ENCODE measurements at regions not wholly inside any gene's neighbourhood (a gene's known extent, or its start where the extent isn't known, plus 50 kb on each side); places are given as distances from the start of the nearest gene placed in this dataset.
A peak's percentile ranks its signal among the peaks of the same experiment; 100 is the strongest.

DNA sequence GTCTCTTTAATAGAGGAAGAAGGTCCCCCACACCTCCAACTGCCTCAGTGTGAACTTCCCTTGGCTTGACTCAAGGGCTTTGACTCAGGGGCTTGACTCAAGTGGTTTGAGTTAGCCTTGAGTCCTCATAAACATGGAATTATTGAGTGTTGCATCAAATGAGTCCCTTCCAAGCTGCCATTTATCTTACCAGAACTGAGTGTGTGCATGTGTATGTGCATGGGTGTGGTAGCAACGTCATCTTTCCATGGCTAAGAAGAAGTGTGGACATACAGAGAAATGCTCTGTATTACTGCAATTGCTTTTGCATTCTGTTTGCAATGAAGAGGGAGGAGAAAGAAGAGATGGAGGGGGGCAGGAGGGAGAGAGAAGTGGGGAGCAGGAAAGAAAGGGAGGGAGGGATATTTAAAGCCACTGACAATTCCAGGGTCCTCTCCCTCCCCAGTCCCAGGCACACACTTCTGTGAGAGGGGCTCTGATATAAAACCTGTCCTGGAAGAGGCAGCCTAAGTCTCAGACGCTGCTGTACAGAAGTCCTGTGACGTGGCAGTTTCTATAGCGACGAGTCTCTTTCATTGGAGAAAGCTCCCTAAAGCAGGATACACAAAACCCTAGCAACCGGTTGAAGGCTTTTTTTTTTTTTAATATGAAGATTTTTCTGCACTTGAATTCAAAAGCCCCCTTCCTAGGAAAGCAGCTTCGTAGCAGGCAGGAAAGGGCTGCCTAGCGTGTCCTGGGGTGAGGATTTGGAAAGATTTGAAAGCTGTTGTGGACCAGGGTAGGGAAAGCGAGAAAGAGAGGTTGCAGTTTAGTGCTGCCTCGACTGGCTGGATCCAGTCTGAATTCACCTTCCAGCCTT, 93.3 kb upstream of the MAP1B start:
- TF ChIP-seq, protein P1, sequence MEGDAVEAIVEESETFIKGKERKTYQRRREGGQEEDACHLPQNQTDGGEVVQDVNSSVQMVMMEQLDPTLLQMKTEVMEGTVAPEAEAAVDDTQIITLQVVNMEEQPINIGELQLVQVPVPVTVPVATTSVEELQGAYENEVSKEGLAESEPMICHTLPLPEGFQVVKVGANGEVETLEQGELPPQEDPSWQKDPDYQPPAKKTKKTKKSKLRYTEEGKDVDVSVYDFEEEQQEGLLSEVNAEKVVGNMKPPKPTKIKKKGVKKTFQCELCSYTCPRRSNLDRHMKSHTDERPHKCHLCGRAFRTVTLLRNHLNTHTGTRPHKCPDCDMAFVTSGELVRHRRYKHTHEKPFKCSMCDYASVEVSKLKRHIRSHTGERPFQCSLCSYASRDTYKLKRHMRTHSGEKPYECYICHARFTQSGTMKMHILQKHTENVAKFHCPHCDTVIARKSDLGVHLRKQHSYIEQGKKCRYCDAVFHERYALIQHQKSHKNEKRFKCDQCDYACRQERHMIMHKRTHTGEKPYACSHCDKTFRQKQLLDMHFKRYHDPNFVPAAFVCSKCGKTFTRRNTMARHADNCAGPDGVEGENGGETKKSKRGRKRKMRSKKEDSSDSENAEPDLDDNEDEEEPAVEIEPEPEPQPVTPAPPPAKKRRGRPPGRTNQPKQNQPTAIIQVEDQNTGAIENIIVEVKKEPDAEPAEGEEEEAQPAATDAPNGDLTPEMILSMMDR (IDR thresholded peaks at IDR 0.05): no peak

DNA sequence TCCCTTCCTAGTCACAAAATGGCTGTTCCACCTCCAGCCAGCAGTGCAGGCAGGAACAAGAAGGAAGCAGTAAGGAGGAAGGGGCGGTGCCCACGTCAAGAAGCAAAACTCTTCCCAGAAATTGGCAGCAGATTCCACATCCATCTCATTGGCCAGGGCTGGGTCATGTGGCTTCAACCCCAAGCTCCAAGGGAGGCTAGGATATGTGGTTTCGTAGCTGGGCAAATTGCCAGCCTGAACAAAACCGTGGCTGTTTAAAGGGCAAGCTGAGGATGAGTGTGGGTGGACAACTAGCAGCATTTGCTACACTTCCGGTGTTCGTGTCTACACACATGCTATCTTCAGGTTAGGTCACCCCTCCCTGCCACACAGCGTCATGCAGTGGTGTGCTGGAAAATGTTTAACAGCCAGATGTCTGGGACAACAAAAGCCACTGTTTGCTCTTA, 92.1 kb upstream of the MAP1B start:
- TF ChIP-seq, protein P1 (IDR thresholded peaks at IDR 0.05): no peak

DNA sequence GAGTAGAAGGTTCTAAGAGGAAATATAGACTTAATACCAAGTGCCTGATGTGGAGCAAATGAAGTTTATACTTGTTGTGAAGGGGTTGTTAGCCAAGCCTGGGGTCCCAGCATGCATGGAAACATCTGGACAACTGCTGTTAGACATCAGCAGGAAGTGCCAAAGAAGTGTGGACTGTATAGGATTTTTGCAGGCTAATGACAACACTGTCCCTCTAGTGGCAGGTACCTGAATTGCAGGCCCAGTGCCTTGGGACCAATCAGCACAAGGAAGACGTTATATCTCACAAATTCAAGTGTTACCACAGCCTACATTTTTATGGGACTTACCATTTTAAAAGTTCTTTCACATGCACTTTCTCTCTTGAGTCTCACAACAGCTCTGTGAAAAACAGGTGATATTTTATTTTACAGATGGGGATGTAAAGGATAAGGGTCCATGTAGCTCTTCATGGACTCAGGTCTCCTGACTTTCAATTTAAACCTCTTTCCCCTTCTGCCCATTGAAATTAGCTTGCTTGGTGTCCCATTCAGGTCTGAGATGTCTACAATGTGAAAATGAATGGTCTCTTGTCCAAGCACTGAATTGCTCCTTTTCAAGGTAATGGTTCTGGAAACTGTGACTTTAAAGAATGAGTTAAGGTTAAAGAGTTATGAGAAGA, 89.0 kb upstream of the MAP1B start:
- TF ChIP-seq, protein P1 (IDR thresholded peaks at IDR 0.05): peak; percentile 98

DNA sequence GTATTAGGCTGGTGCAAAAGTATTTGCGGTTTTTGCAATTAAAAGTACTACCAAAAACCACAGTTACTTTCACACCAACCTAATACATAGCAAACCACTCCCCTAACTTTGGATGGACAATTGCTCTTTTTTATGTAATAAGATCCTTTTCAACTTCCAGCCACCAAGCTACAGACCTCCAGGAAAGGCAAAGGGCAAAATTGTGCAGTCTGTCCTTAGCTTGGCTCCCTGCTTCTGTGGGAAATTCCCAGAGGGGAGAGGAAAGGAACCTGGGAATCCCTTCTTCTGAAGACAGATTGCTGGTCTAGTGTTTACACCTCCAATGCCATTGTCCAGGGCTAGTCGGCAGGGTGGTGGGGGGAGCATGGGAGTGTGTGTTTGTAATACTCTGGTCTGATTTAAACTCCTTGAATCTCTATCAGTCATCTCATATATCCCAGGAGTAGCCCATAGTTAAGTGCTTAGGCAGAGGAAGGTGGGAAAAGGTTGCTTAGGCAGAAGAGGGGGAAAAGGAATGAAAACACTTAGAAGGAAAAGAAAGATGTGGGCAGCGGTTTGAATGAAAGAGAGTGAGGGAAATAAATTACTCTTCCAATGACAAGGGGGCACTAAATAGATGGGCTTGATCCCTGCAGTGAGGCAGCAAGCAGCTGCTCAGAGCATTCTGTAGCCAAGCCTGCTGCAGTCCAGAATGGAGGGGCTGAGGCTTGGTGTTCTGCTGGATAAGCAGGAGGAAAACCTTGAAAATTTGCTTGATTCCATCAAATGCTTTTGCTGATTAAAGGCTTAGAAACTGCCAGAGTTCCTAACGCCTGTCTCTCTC, 86.9 kb upstream of the MAP1B start:
- TF ChIP-seq, protein P1 (IDR thresholded peaks at IDR 0.05): no peak

DNA sequence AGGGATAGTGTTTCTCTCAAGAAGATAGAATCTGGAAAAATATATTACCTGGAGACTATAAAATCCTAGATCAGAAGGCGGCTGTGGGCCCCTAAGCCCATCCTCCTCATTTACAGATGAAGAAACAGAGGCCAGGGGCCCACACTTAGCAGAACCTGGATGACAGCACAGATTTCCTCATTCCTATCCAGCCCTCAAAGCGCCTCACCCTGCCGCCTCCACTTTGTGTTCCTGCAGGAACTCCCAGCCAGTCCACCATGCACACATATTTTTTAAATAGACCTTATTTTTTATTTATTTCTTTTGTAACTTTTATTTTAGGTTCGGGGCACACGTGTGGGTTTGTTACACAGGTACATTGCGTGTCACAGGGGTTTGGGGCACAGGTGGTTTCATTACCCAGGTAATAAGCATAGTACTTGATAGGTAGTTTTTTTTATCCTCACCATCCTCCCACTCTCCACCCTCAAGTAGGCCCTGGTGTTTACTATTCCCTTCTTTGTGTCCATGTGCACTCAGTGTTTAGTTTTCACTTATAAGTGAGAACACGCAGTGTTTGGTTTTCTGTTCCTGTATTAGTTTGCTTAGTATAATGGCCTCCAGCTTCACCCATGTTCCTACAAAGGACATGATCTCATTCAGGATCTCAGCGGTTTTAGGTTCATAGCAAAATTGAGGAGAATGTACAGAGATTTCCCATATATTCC, 85.5 kb upstream of the MAP1B start:
- TF ChIP-seq, protein P1 (IDR thresholded peaks at IDR 0.05): no peak

DNA sequence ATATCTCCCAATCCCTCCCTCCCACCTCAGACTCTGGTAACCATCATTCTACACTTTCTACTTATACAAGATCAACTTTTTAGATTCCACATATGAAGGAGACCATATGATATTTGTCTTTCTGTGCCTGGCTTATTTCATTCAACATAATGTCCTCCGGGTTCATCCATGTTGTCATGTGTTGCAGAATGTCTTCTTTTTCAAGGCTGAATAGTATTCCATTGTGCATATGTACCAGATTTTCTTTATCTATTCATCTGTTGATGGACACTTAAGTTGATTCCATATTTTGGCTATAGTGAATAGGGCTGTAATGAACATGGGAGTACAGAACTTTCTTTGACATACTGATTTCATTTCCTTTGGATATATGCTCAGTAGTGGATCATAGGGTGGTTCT, 78.9 kb upstream of the MAP1B start:
- TF ChIP-seq, protein P1 (IDR thresholded peaks at IDR 0.05): no peak

DNA sequence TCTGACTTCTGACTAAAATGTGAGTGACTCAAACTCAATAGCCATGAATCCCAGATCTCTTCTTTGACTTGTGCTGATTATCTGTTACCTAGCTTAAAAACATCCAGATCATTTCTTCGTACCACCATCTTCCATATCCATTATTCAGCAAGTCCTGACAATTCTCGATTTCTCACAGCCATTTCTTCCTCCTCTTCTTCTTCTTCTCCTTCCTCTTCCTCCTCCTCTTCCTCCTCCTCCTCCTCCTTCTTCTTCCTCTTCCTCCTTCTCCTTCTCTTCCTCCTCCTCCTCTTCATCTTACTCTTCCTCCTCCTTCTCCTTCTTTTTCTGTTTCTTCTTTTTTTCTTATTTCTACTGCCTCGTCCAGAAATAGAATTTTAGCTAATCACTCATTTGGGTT, 77.0 kb upstream of the MAP1B start:
- TF ChIP-seq, protein P1 (IDR thresholded peaks at IDR 0.05): no peak

Data from LNCAP (cell line).